Hepatocyte (in vitro differentiated cells): ENCODE measurements at regions not wholly inside any gene's neighbourhood (a gene's known extent, or its start where the extent isn't known, plus 50 kb on each side); places are given as distances from the start of the nearest gene placed in this dataset.
"Not testable (repeated sequence)": the region's sequence is repeated elsewhere in the genome, so short reads cannot be mapped to it uniquely, and the experiment has no call there.

ENCODE experiments used
- DNase-seq: peaks from one replicate; pipeline ENCODE4 v3.0.0-alpha.2; 2016; ENCODE audit warnings: low spot score
- H2AFZ ChIP-seq: fragments of 200-600 bp; sonication (generic); 2 replicates; pipeline ENCODE4 v1.6.0; 2016; ENCODE audit warnings: antibody characterized with exemption, mild to moderate bottlenecking
- H3K27ac ChIP-seq: fragments of 200-600 bp; sonication (generic); 2 replicates; pipeline ENCODE4 v1.5.1; 2016; ENCODE audit warnings: mild to moderate bottlenecking
- H3K27me3 ChIP-seq: fragments of 200-600 bp; sonication (generic); 2 replicates; pipeline ENCODE4 v1.6.1; 2016
- H3K36me3 ChIP-seq: fragments of 200-600 bp; sonication (generic); replicated peaks from 2 replicates; pipeline ENCODE4 v1.5.1; 2016; ENCODE audit warnings: low read depth; ENCODE audit not compliant: insufficient read depth
- H3K4me1 ChIP-seq: fragments of 200-600 bp; sonication (generic); 2 replicates; pipeline ENCODE4 v1.5.1; 2016; ENCODE audit warnings: mild to moderate bottlenecking, moderate library complexity; ENCODE audit not compliant: insufficient read depth
- H3K4me2 ChIP-seq: fragments of 200-600 bp; sonication (generic); 2 replicates; pipeline ENCODE4 v1.6.0; 2016
- H3K4me3 ChIP-seq: fragments of 200-600 bp; sonication (generic); 2 replicates; pipeline ENCODE4 v1.5.1; 2016; ENCODE audit warnings: mild to moderate bottlenecking
- H3K79me2 ChIP-seq: fragments of 200-600 bp; sonication (generic); 2 replicates; pipeline ENCODE4 v1.6.0; 2017; ENCODE audit warnings: mild to moderate bottlenecking
- H3K9me2 ChIP-seq: fragments of 200-600 bp; sonication (generic); replicated peaks from 2 replicates; pipeline ENCODE4 v1.6.0; 2017; ENCODE audit warnings: mild to moderate bottlenecking; ENCODE audit not compliant: insufficient read depth
- H3K9me3 ChIP-seq: fragments of 200-600 bp; sonication (generic); 2 replicates; pipeline ENCODE4 v1.5.1; 2016; ENCODE audit warnings: low read depth, mild to moderate bottlenecking
- H4K20me1 ChIP-seq: fragments of 200-600 bp; sonication (generic); 2 replicates; pipeline ENCODE4 v1.6.0; 2016; ENCODE audit warnings: mild to moderate bottlenecking; ENCODE audit not compliant: insufficient read depth, poor library complexity, severe bottlenecking
- CTCF ChIP-seq: fragments of 200-600 bp; sonication (generic); IDR thresholded peaks from 2 replicates; pipeline ENCODE4 v1.5.1; 2016; ENCODE audit warnings: antibody characterized with exemption, mild to moderate bottlenecking; ENCODE audit not compliant: poor library complexity
- EZH2 ChIP-seq: fragments of 200-600 bp; sonication (generic); IDR thresholded peaks from 2 replicates; pipeline ENCODE4 v1.6.1; 2016; ENCODE audit warnings: antibody characterized with exemption, mild to moderate bottlenecking, borderline replicate concordance
- EZH2phosphoT487 ChIP-seq: fragments of 200-600 bp; sonication (generic); IDR thresholded peaks from one replicate; pipeline ENCODE4 v1.6.1; 2018; ENCODE audit warnings: antibody characterized with exemption, mild to moderate bottlenecking, low read depth, moderate library complexity; ENCODE audit not compliant: unreplicated experiment, severe bottlenecking
- WGBS: methylation state at CpG from one replicate; pipeline ENCODE4 v1.1.6; 2016; ENCODE audit warnings: low lambda C conversion rate; ENCODE audit errors: missing lambda C conversion rate; 5-methylcytosine and 5-hydroxymethylcytosine counted together

- DNase-seq = no peak
- H3K9me3 ChIP-seq = no peaks in the 10 kb centered on the region
- TF ChIP-seq CTCF (no peak), EZH2 (no peak), EZH2phosphoT487 (no peak)
- no peak overlapping the region for H3K4me3 ChIP-seq
- no peak overlapping the region for H3K4me2 ChIP-seq
- no peaks in the 10 kb centered on the region for H3K36me3 ChIP-seq
- no peaks in the 10 kb centered on the region for H4K20me1 ChIP-seq
- H3K27me3 ChIP-seq = no peaks in the 10 kb centered on the region
- 86% methylated on average over 1 of the region's 1 CpG for WGBS
- peaks cover 13% of the 10 kb centered on the region for H3K4me1 ChIP-seq
- H3K9me2 ChIP-seq = no peaks in the 10 kb centered on the region
- H3K79me2 ChIP-seq = no peaks in the 10 kb centered on the region
- H2AFZ ChIP-seq = no peak overlapping the region
- no peak overlapping the region for H3K27ac ChIP-seq
Measured at GRCh38 chr4:72933029-72933428, 136.5 kb downstream of the COX18 start.

- H3K79me2 ChIP-seq = no peaks in the 10 kb centered on the region
- no peak overlapping the region for H3K4me3 ChIP-seq
- DNase-seq = no peak
- H4K20me1 ChIP-seq = no peaks in the 10 kb centered on the region
- WGBS = 83% methylated on average over 5 of the region's 5 CpGs
- TF ChIP-seq CTCF (no peak), EZH2phosphoT487 (no peak), EZH2 (no peak)
- H3K9me2 ChIP-seq = no peaks in the 10 kb centered on the region
- no peaks in the 10 kb centered on the region for H3K27me3 ChIP-seq
- H3K4me2 ChIP-seq = no peak overlapping the region
- H3K27ac ChIP-seq = no peak overlapping the region
- no peak overlapping the region for H2AFZ ChIP-seq
- no peaks in the 10 kb centered on the region for H3K9me3 ChIP-seq
- H3K4me1 ChIP-seq = peaks cover 13% of the 10 kb centered on the region
- H3K36me3 ChIP-seq = no peaks in the 10 kb centered on the region
Measured at GRCh38 chr4:72931346-72931745, 138.2 kb downstream of the COX18 start.

GRCh38 chr4:72929596-72930274 lies 139.8 kb downstream of the COX18 start:
- H3K9me3 ChIP-seq, H3K27ac ChIP-seq, H3K27me3 ChIP-seq, DNase-seq, H2AFZ ChIP-seq, H3K4me3 ChIP-seq, H3K4me2 ChIP-seq, H3K9me2 ChIP-seq, H3K79me2 ChIP-seq, H3K36me3 ChIP-seq, H4K20me1 ChIP-seq, H3K4me1 ChIP-seq: not testable (repeated sequence)
- WGBS = 86% methylated on average over 10 of the region's 10 CpGs

- Histone ChIP-seq H3K27me3 (no peaks in the 10 kb centered on the region), H3K9me2 (no peaks in the 10 kb centered on the region), H3K27ac (no peak overlapping the region), H3K79me2 (no peaks in the 10 kb centered on the region), H2AFZ (no peak overlapping the region), H3K36me3 (no peaks in the 10 kb centered on the region), H3K4me2 (no peak overlapping the region), H3K9me3 (no peaks in the 10 kb centered on the region), H3K4me3 (no peak overlapping the region), H3K4me1 (no peaks in the 10 kb centered on the region), H4K20me1 (no peaks in the 10 kb centered on the region)
- TF ChIP-seq EZH2 (no peak), EZH2phosphoT487 (no peak), CTCF (no peak)
- no peak for DNase-seq
- 85% methylated on average over 2 of the region's 2 CpGs for WGBS
Measured at GRCh38 chr4:72924814-72925213, 144.7 kb downstream of the COX18 start.
